ENCODE measurements at regions not wholly inside any gene's neighbourhood (a gene's known extent, or its start where the extent isn't known, plus 50 kb on each side); places are given as distances from the start of the nearest gene placed in this dataset.
"Not testable (repeated sequence)": the region's sequence is repeated elsewhere in the genome, so short reads cannot be mapped to it uniquely, and the experiment has no call there.

DNA sequence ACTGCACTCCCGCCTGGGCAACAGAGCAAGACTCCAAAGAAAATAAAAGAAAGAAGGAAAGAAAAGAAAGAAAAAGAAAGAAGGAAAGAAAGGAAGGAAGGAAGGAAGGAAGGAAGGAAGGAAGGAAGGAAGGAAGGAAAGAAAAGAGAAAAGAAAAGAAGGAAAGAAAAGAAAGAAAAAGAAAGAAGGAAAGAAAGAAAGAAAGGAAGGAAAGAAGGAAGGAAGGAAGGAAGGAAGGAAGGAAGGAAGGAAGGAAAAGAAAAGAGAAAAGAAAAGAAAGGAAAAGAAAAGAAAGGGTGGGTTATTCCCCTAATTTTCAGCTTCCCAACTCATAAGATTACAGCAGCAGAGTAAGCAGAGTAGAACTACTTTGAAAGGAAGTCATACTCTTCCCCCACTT, 64.4 kb downstream of the TMEM200C start:
- H3K9me3 Mint-ChIP-seq; H3K4me1 Mint-ChIP-seq; H3K36me3 Mint-ChIP-seq (ENCODE audit: low read depth); intact Hi-C loops (cut with micrococcal nuclease); H3K4me3 Mint-ChIP-seq; DNase-seq; H3K27me3 Mint-ChIP-seq; H3K27ac Mint-ChIP-seq: not testable (repeated sequence)

DNA sequence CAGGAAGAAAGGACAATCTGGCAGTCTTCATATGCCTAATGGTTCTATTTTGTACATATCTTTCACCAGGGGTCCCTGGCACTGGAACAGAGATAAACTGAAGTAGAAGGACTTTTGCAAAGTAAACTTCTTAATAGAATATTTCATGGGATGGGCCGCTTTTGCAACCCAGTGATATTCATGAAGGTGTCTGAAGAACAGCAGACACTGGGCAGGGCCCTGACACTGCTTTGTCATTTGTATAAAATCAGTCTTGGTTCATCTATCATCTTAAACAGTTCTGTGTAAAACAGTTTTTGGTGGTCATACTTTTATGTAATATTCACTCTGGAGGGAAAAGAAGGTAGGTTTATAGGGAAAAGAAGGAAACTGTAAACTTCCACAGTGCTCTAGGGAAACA, 66.4 kb downstream of the TMEM200C start:
- Mint-ChIP-seq H3K9me3 (no peaks in the 10 kb centered on the region), H3K27me3 (no peaks in the 10 kb centered on the region), H3K4me3 (no peak overlapping the region), H3K27ac (no peak overlapping the region), H3K4me1 (no peaks in the 10 kb centered on the region), H3K36me3 (ENCODE audit: low read depth) (no peaks in the 10 kb centered on the region)
- intact Hi-C loops (cut with micrococcal nuclease) = no loop called here
- no peak for DNase-seq

DNA sequence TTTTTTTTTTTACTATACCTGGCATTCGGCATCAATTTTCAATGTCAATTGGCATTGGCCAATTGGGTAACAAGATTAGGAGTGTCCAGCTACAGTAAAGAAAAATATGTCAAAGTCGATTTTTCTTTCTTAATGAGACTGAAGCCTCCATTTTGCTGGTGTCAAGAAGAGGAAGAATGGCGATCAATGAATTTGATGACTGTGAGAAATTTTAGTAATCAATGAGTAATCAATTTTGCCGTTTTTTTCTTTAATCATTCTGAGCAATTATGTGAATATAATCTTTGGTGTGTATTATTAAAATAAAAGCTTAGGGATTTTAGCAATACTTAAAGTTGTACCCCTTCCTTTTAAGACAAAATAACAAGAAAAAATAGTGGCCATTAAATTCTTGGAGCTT, 69.7 kb downstream of the TMEM200C start:
- H3K4me3 Mint-ChIP-seq = no peak overlapping the region
- H3K36me3 Mint-ChIP-seq (ENCODE audit: low read depth) = no peaks in the 10 kb centered on the region
- no peaks in the 10 kb centered on the region for H3K9me3 Mint-ChIP-seq
- H3K27ac Mint-ChIP-seq = no peak overlapping the region
- DNase-seq = no peak
- H3K4me1 Mint-ChIP-seq = no peaks in the 10 kb centered on the region
- no peaks in the 10 kb centered on the region for H3K27me3 Mint-ChIP-seq
- intact Hi-C loops (cut with micrococcal nuclease) = no loop called here

DNA sequence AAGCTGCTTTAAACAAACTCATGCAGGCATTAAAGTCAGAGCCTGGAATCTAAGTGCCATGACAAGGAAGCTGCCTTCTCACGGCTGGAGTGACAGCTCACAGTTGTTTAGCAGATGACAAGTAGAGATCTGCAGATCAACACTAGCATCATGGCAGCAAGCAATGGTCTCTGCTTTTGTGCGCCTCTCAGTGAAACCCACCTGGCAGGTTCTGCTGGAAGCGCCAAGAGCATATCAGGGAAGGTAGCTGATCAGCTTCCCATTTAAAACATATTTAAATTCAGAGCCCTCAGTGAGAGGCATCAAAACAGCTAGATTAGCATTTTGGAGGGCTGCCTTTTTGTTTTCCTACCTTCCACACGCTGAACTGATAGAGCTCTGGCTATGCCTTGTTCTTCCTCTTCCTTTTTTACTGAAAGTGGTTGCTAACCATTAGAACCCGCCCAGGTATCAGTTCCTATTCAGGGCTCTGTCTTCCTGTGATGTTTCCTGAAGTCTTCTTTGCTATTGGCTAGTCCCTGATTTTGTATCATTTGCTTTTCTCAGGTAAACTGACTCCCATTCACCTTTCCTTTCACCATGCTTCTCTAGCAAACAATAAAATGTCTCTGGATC, 70.8 kb downstream of the TMEM200C start:
- Mint-ChIP-seq H3K27me3 (no peaks in the 10 kb centered on the region), H3K4me1 (no peaks in the 10 kb centered on the region), H3K9me3 (no peaks in the 10 kb centered on the region), H3K4me3 (no peak overlapping the region), H3K27ac (no peak overlapping the region), H3K36me3 (ENCODE audit: low read depth) (no peaks in the 10 kb centered on the region)
- intact Hi-C loops (cut with micrococcal nuclease) = no loop called here
- DNase-seq = no peak

DNA sequence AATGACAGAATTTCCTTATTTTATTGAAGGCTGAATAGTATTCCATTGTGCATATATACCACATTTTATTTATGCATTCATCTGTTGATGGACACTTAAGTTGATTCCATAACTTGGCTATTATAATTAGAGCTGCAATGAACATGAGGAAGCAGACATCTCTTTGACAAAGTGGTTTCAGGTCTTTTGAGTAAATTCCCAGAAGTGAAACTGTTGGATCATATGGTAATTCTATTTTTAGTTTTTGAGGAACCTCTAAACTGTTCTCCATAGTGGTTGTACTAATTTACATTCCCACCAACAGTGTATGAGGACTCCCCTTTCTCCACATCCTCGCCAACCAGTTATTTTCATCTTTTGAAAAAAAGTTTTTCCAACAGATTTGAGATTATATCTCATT, 77.5 kb downstream of the TMEM200C start:
- H3K4me1 Mint-ChIP-seq = no peaks in the 10 kb centered on the region
- H3K27ac Mint-ChIP-seq = no peak overlapping the region
- no peak overlapping the region for H3K4me3 Mint-ChIP-seq
- H3K27me3 Mint-ChIP-seq = no peaks in the 10 kb centered on the region
- H3K36me3 Mint-ChIP-seq (ENCODE audit: low read depth) = no peaks in the 10 kb centered on the region
- intact Hi-C loops (cut with micrococcal nuclease) = no loop called here
- DNase-seq = no peak
- no peaks in the 10 kb centered on the region for H3K9me3 Mint-ChIP-seq

DNA sequence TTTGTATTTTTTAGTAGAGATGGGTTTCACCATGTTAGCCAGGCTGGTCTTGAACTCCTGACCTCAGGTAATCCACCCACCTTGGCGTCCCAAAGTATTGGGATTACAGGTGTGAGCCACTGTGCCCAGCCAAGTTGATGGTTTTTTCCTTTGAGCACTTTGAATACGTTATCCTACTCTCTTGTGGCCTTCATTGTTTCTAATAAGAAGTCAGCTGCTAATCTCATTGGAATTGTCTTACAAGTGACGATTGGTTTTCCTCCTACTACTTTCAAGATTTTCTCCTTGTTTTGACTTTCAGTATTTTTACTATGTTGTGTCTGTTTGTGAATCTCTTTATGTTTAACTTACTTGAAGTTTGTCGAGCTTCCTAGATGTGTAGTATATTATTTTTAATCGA, 88.5 kb downstream of the TMEM200C start:
- intact Hi-C loops (cut with micrococcal nuclease) = no loop called here
- Mint-ChIP-seq H3K27me3 (no peaks in the 10 kb centered on the region), H3K4me3 (no peak overlapping the region), H3K27ac (no peak overlapping the region), H3K9me3 (peaks cover 14% of the 10 kb centered on the region), H3K36me3 (ENCODE audit: low read depth) (no peaks in the 10 kb centered on the region), H3K4me1 (no peaks in the 10 kb centered on the region)
- DNase-seq = no peak

DNA sequence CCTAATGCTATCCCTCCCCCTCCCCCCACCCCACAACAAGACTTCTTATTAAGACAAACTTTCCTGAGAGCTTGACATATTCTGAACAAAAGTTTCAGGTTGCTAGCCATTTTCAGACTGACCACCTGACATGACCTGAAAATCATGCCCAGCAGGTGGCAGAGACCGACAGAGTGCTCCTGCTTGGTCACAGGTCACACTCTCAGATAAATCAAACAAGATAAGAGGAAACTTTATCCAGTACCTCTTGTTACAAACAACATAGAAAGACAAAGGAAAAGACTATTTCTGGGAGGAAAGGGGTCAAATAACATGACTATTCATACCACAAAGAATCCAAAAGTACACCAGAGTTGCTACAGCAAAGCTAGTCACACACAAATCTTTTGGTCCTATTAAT, 107.4 kb downstream of the TMEM200C start:
- Mint-ChIP-seq H3K4me3 (no peak overlapping the region), H3K27me3 (no peaks in the 10 kb centered on the region), H3K36me3 (ENCODE audit: low read depth) (no peaks in the 10 kb centered on the region), H3K4me1 (no peaks in the 10 kb centered on the region), H3K27ac (no peak overlapping the region), H3K9me3 (no peaks in the 10 kb centered on the region)
- intact Hi-C loops (cut with micrococcal nuclease) = no loop called here
- DNase-seq = no peak

DNA sequence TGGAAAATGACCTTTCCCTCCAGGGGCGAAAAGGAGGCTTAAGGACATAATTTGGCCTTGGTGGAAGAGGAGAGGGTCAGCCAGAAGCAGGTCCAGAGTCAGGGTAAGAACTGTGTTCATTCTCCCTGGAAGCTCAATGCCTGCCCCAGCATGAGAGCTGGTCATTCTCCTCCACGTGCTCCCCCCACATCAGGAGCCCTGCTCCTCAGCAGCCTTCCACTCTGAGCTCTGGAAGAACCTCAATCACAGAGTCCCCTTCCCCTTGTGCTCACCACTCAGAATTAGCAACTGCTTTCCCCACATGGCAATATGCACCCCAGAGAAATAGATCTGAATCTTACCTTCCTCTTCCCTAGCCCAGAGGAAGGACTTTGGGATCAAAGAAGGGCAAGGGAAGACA, 115.4 kb downstream of the TMEM200C start:
- DNase-seq = no peak
- intact Hi-C loops (cut with micrococcal nuclease) = no loop called here
- no peaks in the 10 kb centered on the region for H3K27me3 Mint-ChIP-seq
- H3K27ac Mint-ChIP-seq = no peak overlapping the region
- H3K9me3 Mint-ChIP-seq = no peaks in the 10 kb centered on the region
- no peaks in the 10 kb centered on the region for H3K4me1 Mint-ChIP-seq
- H3K36me3 Mint-ChIP-seq (ENCODE audit: low read depth) = no peaks in the 10 kb centered on the region
- no peak overlapping the region for H3K4me3 Mint-ChIP-seq

DNA sequence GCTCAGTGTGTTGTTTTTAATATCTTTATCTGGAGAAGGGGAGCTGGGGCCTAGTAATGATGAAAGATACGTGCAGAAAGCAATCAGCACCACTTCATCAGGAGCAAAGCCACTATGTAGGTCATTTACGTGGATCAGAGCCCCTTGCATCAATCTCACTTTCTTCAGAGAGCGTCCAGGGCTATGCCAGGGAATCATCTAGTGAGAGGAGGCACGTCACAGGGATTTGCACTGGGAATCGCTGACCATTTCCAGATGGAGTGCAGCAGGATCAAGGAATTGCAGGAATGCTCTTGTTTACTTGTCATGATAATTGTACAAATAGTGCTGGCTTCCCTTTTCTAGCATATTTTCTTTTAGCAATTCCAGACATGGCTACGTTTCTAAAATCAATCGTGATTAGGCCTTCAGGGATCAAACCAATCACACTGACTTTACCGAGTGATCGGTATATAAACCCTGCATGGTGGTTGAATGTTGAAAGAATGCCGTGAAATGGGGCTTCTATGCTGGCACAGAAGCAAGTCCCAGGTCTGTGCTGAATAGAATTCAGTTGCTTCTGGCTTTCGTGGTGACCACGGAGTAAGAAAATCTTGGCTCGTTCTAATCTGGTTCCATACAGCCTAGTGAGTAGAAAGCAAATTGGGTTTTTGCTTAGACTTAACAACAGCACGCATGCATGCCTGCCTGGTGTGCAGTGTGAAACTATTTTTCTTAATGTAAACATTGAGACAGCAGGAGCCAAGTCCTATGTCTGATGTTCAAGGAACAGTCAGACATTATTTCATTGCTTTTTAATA, 122.8 kb downstream of the TMEM200C start:
- intact Hi-C loops (cut with micrococcal nuclease) = no loop called here
- H3K27me3 Mint-ChIP-seq = no peaks in the 10 kb centered on the region
- DNase-seq = no peak

DNA sequence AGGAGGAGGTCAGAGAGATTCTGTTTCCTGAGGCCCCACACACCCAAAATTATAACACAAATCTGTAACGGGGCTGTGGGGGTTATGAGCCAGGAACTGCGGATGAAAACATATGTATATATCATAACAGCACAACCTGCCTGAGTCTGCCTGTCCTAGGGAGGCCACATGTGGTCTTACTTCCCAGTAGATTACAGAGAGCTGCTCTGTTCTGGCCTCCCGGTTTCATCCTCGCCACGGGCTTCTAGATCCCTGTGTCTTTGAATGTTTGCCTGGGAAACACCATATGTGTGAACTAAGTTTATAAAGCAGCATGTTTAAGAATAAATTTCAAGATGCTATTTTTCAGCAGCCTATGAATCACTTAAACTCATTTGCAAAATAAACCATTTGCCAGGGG, 124.0 kb downstream of the TMEM200C start:
- Mint-ChIP-seq H3K27ac (no peak overlapping the region), H3K9me3 (no peaks in the 10 kb centered on the region)

More for the DNA sequence above, 122.8 kb downstream of the TMEM200C start:
- Mint-ChIP-seq H3K36me3 (ENCODE audit: low read depth) (no peaks in the 10 kb centered on the region), H3K9me3 (no peaks in the 10 kb centered on the region), H3K4me1 (no peaks in the 10 kb centered on the region), H3K4me3 (no peak overlapping the region), H3K27ac (no peak overlapping the region)

DNA sequence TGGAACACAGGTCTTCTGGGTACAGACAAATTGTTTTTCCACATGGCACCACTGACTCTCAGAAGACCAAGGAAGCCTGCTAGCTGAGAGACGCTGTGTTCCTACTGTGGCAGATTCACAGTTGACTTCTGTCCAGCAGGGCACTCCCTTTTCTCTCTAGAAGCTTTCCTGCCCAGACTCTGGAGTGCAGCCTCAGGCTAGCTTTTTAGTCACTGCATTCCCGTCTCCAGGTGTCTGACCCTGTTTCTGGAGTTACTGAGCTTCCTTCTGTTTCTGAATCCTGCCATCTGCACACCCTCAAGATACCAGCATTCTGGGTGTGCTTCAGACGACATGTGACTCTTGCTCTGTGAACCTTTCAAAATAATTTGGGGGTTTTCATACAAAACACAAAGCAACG, 125.1 kb downstream of the TMEM200C start:
- Mint-ChIP-seq H3K27me3 (no peaks in the 10 kb centered on the region), H3K4me3 (no peak overlapping the region), H3K4me1 (no peaks in the 10 kb centered on the region), H3K9me3 (no peaks in the 10 kb centered on the region), H3K36me3 (ENCODE audit: low read depth) (no peaks in the 10 kb centered on the region), H3K27ac (no peak overlapping the region)
- intact Hi-C loops (cut with micrococcal nuclease) = no loop called here
- no peak for DNase-seq

More for the DNA sequence above, 124.0 kb downstream of the TMEM200C start:
- intact Hi-C loops (cut with micrococcal nuclease) = no loop called here
- no peak for DNase-seq
- Mint-ChIP-seq H3K4me1 (no peaks in the 10 kb centered on the region), H3K36me3 (ENCODE audit: low read depth) (no peaks in the 10 kb centered on the region), H3K4me3 (no peak overlapping the region), H3K27me3 (no peaks in the 10 kb centered on the region)

DNA sequence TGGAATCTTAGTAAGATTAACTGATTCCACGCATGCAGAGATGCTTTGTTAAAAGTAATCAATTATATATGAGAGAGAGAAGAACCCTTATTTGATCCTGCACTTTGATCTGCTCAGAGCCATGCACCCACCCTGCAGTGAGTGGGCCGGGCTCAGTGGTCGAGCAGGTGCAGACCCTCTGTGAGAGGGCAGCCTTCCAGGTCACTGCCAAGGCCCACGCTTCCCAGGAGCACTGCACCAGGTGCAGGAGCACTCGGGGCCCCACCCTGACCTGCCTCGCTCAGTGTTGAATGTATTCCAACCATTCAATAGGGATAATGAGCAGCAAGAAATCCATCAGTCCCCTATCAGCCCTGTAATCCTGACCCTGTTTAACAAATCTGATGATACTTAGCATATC, 126.9 kb downstream of the TMEM200C start:
- Mint-ChIP-seq H3K27ac (no peak overlapping the region), H3K27me3 (no peaks in the 10 kb centered on the region), H3K9me3 (no peaks in the 10 kb centered on the region), H3K36me3 (ENCODE audit: low read depth) (no peaks in the 10 kb centered on the region), H3K4me1 (no peaks in the 10 kb centered on the region), H3K4me3 (no peak overlapping the region)
- intact Hi-C loops (cut with micrococcal nuclease) = no loop called here
- DNase-seq = no peak

DNA sequence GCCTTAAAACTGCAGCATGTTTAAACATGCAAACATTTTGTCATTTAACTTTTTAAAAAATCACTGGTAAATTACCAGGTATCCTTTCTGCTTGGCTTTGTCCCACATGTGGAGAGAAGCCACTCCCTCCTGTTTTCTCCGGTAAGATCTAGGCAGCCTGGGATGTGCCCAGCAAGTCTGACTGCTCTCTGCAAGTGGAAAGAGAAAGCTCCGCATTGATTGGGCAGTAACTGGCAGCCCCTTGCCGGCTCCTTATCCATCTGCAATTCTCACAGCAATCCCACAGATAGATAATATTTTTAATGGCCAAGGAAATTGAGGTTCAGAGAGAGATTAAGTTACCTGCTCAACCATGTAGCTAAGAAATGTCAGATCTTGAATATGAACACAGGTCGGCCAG, 136.1 kb downstream of the TMEM200C start:
- no peaks in the 10 kb centered on the region for H3K9me3 Mint-ChIP-seq
- H3K4me3 Mint-ChIP-seq = no peak overlapping the region
- no peak overlapping the region for H3K27ac Mint-ChIP-seq
- DNase-seq = no peak
- intact Hi-C loops (cut with micrococcal nuclease) = no loop called here
- H3K27me3 Mint-ChIP-seq = no peaks in the 10 kb centered on the region
- no peaks in the 10 kb centered on the region for H3K36me3 Mint-ChIP-seq (ENCODE audit: low read depth)
- no peaks in the 10 kb centered on the region for H3K4me1 Mint-ChIP-seq

DNA sequence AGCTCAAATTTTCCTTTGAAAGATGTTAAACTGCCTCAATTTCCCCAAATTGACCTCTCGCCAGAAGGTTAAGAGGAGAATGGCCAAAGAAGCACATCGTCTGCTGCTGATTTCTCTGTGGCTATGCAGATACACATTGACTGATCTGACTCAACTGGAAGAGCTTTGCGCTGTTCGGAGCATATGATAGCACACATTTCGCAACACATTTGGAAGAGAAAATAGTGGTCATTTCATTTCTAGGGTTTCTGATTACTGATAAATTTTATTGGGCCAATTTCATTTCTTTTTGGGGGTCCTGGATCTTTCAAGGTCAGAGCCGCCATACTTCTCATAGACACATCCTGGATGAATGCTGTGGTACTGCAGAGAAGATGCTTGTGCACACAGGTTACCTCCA, 138.5 kb downstream of the TMEM200C start:
- no peaks in the 10 kb centered on the region for H3K9me3 Mint-ChIP-seq
- no peaks in the 10 kb centered on the region for H3K36me3 Mint-ChIP-seq (ENCODE audit: low read depth)
- no peak for DNase-seq
- H3K4me3 Mint-ChIP-seq = no peak overlapping the region
- no peaks in the 10 kb centered on the region for H3K27me3 Mint-ChIP-seq
- no peaks in the 10 kb centered on the region for H3K4me1 Mint-ChIP-seq
- H3K27ac Mint-ChIP-seq = no peak overlapping the region
- intact Hi-C loops (cut with micrococcal nuclease) = no loop called here

DNA sequence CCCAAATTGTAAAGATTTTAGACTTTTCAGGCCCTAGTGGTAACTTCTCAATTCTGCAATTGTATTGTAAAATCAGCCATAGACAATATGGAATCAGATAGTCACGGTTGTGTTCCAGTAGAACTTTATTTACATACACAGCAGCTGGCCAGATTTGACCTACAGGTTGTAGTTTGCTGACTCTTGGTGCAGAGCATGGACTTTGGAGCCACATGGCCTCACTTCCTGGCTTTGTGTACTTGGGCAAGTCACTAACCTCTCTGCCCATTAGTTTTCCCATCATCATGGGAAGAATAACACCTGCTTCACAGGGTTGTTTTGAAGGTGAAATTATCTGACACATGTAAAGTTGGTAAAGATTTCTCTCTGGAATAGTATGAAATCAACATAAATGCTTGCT, 147.6 kb downstream of the TMEM200C start:
- no peaks in the 10 kb centered on the region for H3K27me3 Mint-ChIP-seq
- H3K4me3 Mint-ChIP-seq = no peak overlapping the region
- no peaks in the 10 kb centered on the region for H3K9me3 Mint-ChIP-seq
- no peak for DNase-seq
- intact Hi-C loops (cut with micrococcal nuclease) = no loop called here
- no peaks in the 10 kb centered on the region for H3K4me1 Mint-ChIP-seq
- no peak overlapping the region for H3K27ac Mint-ChIP-seq
- no peaks in the 10 kb centered on the region for H3K36me3 Mint-ChIP-seq (ENCODE audit: low read depth)
